Activated CD4-positive, alpha-beta memory T cell treated with anti-CD3 and anti-CD28 coated beads, Interleukin-2, amount 10 ng/mL, durations not matched to agents 7 days and 5 days (primary cell): ENCODE measurements at regions not wholly inside any gene's neighbourhood (a gene's known extent, or its start where the extent isn't known, plus 50 kb on each side); places are given as distances from the start of the nearest gene placed in this dataset.
"Not testable (repeated sequence)": the region's sequence is repeated elsewhere in the genome, so short reads cannot be mapped to it uniquely, and the experiment has no call there.

Source experiments
- CTCF ChIA-PET: fragments of 350-600 bp; sonication (Branson Sonifier 250); formaldehyde crosslinking; loops from one replicate; lab custom pipeline; 2021; ENCODE audit warnings: antibody characterized with exemption, inconsistent platforms; lab: Charles Lee
- POLR2A ChIA-PET: fragments of 350-600 bp; sonication (Branson Sonifier 250); formaldehyde crosslinking; loops from one replicate; lab custom pipeline; 2021; ENCODE audit warnings: antibody characterized with exemption; lab: Charles Lee
- DNase-seq: peaks from one replicate; pipeline ENCODE4 v3.0.0-alpha.2; 2020
- H3K27ac Mint-ChIP-seq: one replicate; pipeline ENCODE4 v1.8.0; 2021; ENCODE audit warnings: mild to moderate bottlenecking, mixed read lengths
- H3K27me3 Mint-ChIP-seq: one replicate; pipeline ENCODE4 v1.8.0; 2021; ENCODE audit warnings: mixed read lengths
- H3K36me3 Mint-ChIP-seq: one replicate; pipeline ENCODE4 v1.8.0; 2021; ENCODE audit warnings: low read depth, mixed read lengths
- H3K4me1 Mint-ChIP-seq: one replicate; pipeline ENCODE4 v1.8.0; 2021; ENCODE audit warnings: mixed read lengths
- H3K4me3 Mint-ChIP-seq: one replicate; pipeline ENCODE4 v1.8.0; 2021; ENCODE audit warnings: mild to moderate bottlenecking, mixed read lengths
- H3K9me3 Mint-ChIP-seq: one replicate; pipeline ENCODE4 v1.8.0; 2021; ENCODE audit warnings: mixed read lengths

DNA sequence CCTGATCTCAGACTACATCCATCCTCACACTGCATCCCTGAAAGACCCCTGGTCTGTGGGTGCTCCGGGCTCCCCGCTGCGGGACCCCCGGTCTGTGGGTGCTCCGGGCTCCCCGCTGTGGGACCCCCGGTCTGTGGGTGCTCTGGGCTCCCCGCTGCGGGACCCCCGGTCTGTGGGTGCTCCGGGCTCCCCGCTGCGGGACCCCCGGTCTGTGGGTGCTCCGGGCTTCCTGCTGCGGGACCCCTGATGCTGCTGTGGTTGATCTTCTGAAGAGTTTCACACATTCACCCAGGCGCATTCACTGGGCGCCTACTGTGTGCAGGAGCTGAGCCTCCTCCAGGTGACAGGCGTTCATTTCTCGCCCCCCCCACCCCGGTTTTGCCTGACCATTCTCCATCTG is 162.7 kb upstream of the SALL3 start:
- Mint-ChIP-seq H3K4me3 (no peak overlapping the region), H3K9me3 (no peaks in the 10 kb centered on the region), H3K36me3 (no peaks in the 10 kb centered on the region), H3K27ac (no peak overlapping the region), H3K27me3 (no peaks in the 10 kb centered on the region), H3K4me1 (no peaks in the 10 kb centered on the region)
- POLR2A ChIA-PET = no interaction called here
- no peak for DNase-seq
- CTCF ChIA-PET = no interaction called here

DNA sequence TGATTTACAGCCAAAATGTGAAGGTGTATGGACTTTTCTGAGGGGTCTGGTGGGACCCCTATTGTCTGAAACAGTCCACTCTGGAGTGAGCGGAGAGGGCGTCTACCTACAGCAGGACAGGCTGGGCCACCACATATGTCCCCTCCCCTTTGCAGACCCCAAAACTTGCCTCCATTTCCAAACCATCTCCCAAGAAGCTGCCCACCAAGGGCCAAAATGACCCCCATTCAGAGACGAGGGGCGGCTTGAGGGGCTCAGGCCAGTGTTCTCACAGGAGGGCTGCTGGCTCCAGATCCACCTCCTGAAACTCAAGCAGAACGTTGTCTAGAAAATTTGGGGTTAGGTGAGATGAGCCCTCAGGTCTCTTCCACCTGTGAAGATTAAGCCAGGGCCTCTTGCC is 161.1 kb upstream of the SALL3 start:
- H3K27ac Mint-ChIP-seq = no peak overlapping the region
- H3K4me3 Mint-ChIP-seq = no peak overlapping the region
- H3K9me3 Mint-ChIP-seq = no peaks in the 10 kb centered on the region
- ChIA-PET POLR2A (no interaction called here), CTCF (no interaction called here)
- no peaks in the 10 kb centered on the region for H3K27me3 Mint-ChIP-seq
- H3K36me3 Mint-ChIP-seq = no peaks in the 10 kb centered on the region
- DNase-seq = no peak
- no peaks in the 10 kb centered on the region for H3K4me1 Mint-ChIP-seq

DNA sequence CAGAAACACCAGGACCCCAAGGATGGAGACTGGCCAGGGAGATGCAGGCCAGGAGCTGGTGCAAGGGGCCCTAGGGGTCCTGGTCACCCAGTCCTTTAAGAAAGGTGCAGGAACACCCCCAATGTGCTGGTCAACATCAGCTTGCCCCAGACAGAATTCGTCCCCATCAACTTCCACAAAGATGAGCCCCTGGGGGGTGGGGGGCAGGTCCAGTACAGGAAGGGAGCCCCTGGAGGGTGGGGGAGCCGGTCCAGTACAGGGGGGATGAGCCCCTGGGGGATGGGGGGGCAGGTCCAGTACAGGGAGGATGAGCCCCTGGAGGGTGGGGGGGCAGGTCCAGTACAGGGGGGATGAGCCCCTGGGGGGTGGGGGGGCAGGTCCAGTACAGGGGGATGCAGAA is 160.7 kb upstream of the SALL3 start:
- Mint-ChIP-seq H3K27ac (no peak overlapping the region), H3K4me1 (no peaks in the 10 kb centered on the region), H3K4me3 (no peak overlapping the region), H3K27me3 (no peaks in the 10 kb centered on the region), H3K9me3 (no peaks in the 10 kb centered on the region), H3K36me3 (no peaks in the 10 kb centered on the region)
- no peak for DNase-seq
- ChIA-PET POLR2A (no interaction called here), CTCF (no interaction called here)

DNA sequence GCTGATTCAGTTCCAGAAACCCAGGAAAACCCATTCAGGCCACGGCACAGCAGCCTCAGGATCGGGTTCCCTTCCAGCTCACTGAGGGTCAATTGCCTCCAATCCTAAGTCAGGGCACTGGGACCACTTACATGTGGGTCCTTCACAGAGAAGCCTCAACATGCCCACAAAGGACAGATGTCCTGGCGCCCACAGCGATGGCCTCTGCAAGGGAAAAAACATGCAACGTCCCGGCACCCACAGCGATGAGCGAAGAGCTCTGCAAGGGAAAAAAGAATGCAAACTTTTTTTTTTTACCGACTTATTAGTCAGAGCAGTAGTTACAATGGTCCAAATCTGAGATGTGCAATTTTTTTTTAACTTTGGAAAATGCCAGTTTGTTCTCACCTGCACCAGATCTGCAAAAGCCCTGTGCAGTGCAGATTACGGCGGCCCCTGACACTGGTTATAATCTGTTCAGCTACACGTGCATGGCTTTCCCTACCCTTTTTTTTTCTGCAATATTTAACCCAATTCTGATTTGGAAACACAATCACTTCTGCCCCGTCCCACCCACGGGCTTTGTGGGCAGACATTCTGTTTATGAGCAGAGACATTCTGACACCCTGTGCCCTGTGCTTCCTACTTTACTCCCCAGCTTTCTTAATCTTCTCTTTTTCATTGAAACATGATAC is 159.3 kb upstream of the SALL3 start:
- CTCF ChIA-PET = no interaction called here
- POLR2A ChIA-PET = no interaction called here
- no peak for DNase-seq
- no peaks in the 10 kb centered on the region for H3K4me1 Mint-ChIP-seq
- H3K27me3 Mint-ChIP-seq = no peaks in the 10 kb centered on the region
- H3K36me3 Mint-ChIP-seq = no peaks in the 10 kb centered on the region
- no peak overlapping the region for H3K4me3 Mint-ChIP-seq
- no peak overlapping the region for H3K27ac Mint-ChIP-seq
- no peaks in the 10 kb centered on the region for H3K9me3 Mint-ChIP-seq

DNA sequence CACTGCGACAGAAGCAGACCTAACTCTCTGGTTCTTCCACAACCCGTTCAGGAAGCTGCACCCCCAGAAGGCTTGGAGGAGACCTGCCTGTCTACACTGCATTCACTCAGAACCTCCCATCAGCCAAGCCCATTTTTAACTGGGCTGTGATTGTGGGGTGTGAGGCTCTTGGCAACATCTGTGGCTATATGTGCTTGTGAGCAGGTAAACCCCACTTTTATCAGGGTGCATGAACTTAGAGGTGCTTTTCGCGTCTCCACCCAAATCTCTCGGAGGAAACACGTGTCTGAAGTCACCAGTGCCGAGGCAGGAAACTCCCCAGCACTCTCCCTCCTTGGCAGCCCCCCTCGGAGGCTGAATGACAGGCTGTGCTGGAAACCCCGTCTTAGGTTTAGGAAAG is 158.2 kb upstream of the SALL3 start:
- DNase-seq = no peak
- Mint-ChIP-seq H3K27me3 (no peaks in the 10 kb centered on the region), H3K4me1 (no peaks in the 10 kb centered on the region), H3K27ac (no peak overlapping the region), H3K9me3 (no peaks in the 10 kb centered on the region), H3K36me3 (no peaks in the 10 kb centered on the region), H3K4me3 (no peak overlapping the region)
- ChIA-PET CTCF (no interaction called here), POLR2A (no interaction called here)

DNA sequence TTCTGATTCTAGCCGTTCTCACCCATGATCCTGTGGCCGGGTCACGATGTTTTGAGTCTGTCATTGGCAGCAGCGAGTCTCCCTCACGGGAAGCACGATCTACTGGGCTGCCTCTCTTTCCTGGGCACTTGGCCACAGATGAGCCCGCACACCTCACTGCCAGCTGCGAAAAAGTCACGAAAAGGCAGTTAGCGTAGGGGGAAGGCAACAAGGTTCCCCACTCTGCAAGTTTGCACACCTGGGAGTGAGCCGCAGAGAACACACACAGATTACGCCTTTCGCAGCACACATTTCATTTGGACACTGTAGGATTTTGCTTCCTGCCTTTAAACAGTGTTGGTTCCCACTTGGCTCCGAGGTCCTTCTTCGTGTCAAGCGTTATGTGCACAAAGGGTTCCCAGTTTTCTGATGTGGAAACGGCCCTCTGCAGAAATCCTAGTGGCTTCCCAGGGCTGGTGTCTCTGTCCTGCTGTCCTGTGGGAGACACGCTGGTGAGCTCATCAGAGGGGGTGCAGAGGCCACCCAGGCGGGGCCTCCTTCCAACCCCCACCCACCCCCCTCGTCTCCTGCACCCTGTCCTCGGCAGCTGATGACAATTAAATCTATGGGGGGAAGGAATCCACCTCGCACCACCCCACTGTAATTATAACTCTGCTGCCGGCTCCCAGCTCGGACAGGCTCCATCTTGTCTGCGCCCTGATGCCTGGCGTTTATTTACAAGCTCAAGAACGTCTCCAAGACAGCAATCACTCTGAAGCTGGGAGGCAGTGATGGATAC is 157.3 kb upstream of the SALL3 start:
- H3K27ac Mint-ChIP-seq = no peak overlapping the region
- ChIA-PET CTCF (no interaction called here), POLR2A (no interaction called here)
- no peaks in the 10 kb centered on the region for H3K36me3 Mint-ChIP-seq
- H3K4me3 Mint-ChIP-seq = no peak overlapping the region
- H3K27me3 Mint-ChIP-seq = no peaks in the 10 kb centered on the region
- DNase-seq = no peak
- H3K4me1 Mint-ChIP-seq = no peaks in the 10 kb centered on the region
- no peaks in the 10 kb centered on the region for H3K9me3 Mint-ChIP-seq

DNA sequence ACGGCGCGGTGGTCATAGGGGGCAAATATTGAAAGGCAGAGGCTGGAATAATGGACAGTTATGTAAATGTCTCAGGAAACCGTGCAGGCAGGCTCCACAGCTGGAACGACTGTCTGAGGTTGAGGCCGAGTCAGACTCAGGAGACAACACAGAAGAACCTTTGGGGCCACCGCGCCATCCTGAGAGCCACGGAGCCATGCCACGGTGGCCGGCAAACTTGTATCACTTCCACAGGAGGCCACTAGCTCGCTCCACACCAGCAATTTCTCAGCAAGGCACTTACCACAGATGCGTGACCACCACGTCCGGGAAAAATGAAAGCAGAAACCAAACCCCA is 156.7 kb upstream of the SALL3 start:
- Mint-ChIP-seq H3K9me3 (no peaks in the 10 kb centered on the region), H3K27ac (no peak overlapping the region), H3K36me3 (no peaks in the 10 kb centered on the region), H3K27me3 (no peaks in the 10 kb centered on the region), H3K4me1 (no peaks in the 10 kb centered on the region), H3K4me3 (no peak overlapping the region)
- ChIA-PET CTCF (no interaction called here), POLR2A (no interaction called here)
- no peak for DNase-seq

DNA sequence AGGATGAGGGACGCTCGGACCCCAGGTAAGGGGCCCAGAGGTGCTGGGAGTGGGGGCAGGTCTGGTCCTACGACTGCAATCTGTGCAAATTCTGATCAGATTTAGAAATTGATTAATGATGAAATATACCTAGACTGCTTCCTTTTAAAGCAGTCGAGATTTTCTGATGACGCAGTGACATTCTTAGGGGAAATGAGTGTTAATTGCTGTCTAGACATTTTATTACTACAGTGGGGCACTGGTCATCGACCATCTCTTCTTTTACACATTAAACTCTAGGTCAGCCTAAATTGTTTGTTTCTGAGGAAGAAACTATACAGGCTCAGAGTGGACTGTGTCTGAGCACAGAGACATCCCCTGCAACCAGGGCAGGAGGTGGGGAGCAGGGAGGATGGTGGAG is 154.4 kb upstream of the SALL3 start:
- Mint-ChIP-seq H3K9me3 (no peaks in the 10 kb centered on the region), H3K4me1 (no peaks in the 10 kb centered on the region), H3K27me3 (no peaks in the 10 kb centered on the region), H3K36me3 (no peaks in the 10 kb centered on the region), H3K4me3 (no peak overlapping the region), H3K27ac (no peak overlapping the region)
- DNase-seq = no peak
- ChIA-PET CTCF (no interaction called here), POLR2A (no interaction called here)

DNA sequence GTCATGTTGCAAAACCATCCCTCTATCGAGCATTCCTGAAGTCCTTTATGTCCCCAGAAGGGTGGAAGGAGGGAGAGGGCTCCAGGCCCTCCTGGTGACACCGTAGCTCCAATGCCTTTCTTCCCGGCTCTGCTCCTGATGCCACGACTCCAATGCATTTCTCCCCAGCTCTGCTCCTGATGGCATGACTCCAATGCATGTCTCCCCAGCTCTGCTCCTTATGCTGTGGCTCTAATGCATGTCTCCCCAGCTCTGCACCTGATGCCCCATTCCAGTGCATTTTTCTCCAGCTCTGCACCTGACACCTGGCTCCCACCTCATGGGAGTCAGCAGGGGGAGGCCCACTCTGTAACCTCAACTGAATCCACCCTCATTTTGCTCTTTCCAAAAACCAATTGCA is 153.0 kb upstream of the SALL3 start:
- Mint-ChIP-seq H3K4me1 (no peaks in the 10 kb centered on the region), H3K27me3 (no peaks in the 10 kb centered on the region), H3K27ac (no peak overlapping the region), H3K9me3 (no peaks in the 10 kb centered on the region), H3K4me3 (no peak overlapping the region), H3K36me3 (no peaks in the 10 kb centered on the region)
- no peak for DNase-seq
- POLR2A ChIA-PET = no interaction called here
- CTCF ChIA-PET = no interaction called here

DNA sequence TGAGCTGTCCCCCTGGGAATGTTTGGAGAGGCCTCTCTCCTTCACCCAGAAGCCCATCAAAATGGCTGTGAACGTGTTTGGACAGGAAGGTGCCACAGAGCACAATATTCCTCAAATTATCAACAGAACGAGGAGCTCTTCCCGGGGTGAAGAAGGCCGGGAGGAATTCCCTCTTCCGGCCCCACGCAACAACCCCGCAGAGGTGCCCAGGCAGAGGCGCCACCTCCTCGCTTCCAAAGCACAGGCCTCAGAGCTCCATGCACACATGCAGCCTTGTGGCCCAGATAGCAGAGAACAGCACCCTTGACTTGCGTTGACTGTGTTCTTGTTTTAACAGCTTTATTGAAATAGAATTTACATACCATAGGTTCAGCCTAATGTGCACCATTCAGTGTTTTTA is 152.5 kb upstream of the SALL3 start:
- H3K27me3 Mint-ChIP-seq = no peaks in the 10 kb centered on the region
- ChIA-PET CTCF (no interaction called here), POLR2A (no interaction called here)
- no peak overlapping the region for H3K27ac Mint-ChIP-seq
- H3K36me3 Mint-ChIP-seq = no peaks in the 10 kb centered on the region
- no peaks in the 10 kb centered on the region for H3K9me3 Mint-ChIP-seq
- no peaks in the 10 kb centered on the region for H3K4me1 Mint-ChIP-seq
- no peak overlapping the region for H3K4me3 Mint-ChIP-seq
- DNase-seq = no peak

DNA sequence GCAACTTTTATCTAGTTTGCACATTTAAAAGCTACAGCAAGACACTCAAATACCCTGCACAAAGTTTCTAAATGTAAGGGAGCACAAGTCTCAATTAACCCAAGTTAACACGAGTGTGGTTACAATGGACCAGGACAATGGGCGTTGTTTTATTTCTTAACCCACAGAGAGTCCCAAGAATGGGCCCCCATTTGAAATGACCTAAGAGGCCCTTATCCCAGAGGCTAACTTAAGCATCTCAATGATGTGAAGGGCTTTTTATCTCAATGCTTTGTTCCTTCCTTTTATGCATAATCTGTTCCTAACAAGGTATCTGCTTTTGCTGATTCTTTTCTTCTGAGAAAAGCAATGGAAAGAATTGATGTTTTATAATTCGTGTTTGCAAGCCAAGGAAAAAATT is 151.5 kb upstream of the SALL3 start:
- no peaks in the 10 kb centered on the region for H3K36me3 Mint-ChIP-seq
- no peak overlapping the region for H3K27ac Mint-ChIP-seq
- CTCF ChIA-PET = no interaction called here
- DNase-seq = no peak
- no peaks in the 10 kb centered on the region for H3K4me1 Mint-ChIP-seq
- H3K9me3 Mint-ChIP-seq = peaks cover 3% of the 10 kb centered on the region
- no peak overlapping the region for H3K4me3 Mint-ChIP-seq
- no peaks in the 10 kb centered on the region for H3K27me3 Mint-ChIP-seq
- POLR2A ChIA-PET = no interaction called here

DNA sequence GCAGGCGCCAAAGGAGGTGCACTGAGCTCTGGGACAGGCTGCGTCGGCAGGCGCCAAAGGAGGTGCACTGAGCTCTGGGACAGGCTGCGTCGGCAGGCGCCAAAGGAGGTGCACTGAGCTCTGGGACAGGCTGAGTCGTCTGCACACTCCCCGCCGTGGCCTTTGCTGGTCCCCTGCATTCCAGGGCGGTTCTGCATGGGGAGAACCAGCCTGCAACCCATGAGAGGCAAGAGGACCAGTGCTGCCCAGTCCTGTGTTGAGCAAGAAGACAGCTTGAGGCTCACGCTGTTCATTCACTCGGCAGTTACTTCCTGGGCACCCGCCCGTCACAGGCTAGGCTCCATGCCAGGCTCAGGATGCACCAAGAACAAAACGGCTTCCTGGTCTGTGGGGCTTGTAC is 150.6 kb upstream of the SALL3 start:
- DNase-seq, H3K4me3 Mint-ChIP-seq, H3K9me3 Mint-ChIP-seq, H3K27ac Mint-ChIP-seq, H3K4me1 Mint-ChIP-seq, POLR2A ChIA-PET, H3K27me3 Mint-ChIP-seq, CTCF ChIA-PET, H3K36me3 Mint-ChIP-seq: not testable (repeated sequence)

DNA sequence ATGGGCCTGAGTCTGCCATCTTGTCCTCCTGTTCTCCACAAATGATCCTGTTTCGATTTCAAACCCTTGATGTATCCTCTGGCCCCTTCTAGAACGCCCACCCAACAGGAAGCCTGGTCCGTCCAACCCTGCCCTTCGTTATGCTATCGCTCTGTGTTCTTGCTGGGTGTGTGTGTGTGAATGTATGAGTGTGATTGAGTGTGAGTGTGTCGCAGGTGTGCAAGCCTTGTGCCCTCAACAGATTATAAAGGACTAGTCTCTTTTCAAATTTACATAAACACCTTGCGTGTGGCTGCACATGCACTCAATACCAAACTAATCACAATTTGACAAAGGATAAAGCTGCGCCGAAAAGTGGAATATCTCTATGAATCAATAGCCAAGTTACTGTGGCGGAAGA is 149.5 kb upstream of the SALL3 start:
- no peak overlapping the region for H3K27ac Mint-ChIP-seq
- H3K4me1 Mint-ChIP-seq = no peaks in the 10 kb centered on the region
- CTCF ChIA-PET = no interaction called here
- no peak for DNase-seq
- H3K27me3 Mint-ChIP-seq = no peaks in the 10 kb centered on the region
- no peaks in the 10 kb centered on the region for H3K36me3 Mint-ChIP-seq
- H3K9me3 Mint-ChIP-seq = peaks cover 4% of the 10 kb centered on the region
- no peak overlapping the region for H3K4me3 Mint-ChIP-seq
- POLR2A ChIA-PET = no interaction called here

DNA sequence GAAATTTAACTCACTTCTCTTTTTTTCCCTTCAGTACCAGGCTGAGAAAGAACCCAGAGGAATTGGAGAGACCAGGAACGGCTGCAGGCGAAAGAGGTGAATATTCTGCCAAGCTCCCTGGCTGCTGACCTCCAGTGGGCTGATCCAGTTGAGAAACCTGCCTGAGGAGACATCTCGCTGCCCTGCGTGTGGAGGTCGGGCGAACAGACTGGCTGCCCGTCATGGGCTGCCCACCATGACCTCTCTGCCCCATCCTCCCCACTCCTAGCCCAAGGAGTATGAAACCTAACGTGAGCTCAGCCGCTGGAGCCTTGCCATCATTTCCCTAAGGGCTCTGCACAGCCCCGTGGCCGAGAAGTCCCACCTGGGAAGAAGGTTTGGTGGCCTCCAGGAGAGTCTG is 148.8 kb upstream of the SALL3 start:
- Mint-ChIP-seq H3K27ac (no peak overlapping the region), H3K4me3 (no peak overlapping the region), H3K27me3 (no peaks in the 10 kb centered on the region), H3K36me3 (no peaks in the 10 kb centered on the region), H3K9me3 (peaks cover 4% of the 10 kb centered on the region), H3K4me1 (no peaks in the 10 kb centered on the region)
- ChIA-PET POLR2A (no interaction called here), CTCF (no interaction called here)
- no peak for DNase-seq
